Sigmoid colon (tissue), 6 donors: ENCODE measurements at regions not wholly inside any gene's neighbourhood (a gene's known extent, or its start where the extent isn't known, plus 50 kb on each side); places are given as distances from the start of the nearest gene placed in this dataset.
A peak's percentile ranks its signal among the peaks of the same experiment; 100 is the strongest.

Source experiments
- DNase-seq: peaks from one replicate; pipeline ENCODE4 v3.0.0-alpha.2; 2019
- H3K27ac ChIP-seq, 4 donors: fragments of 200-600 bp; sonication (generic); one replicate each; pipeline ENCODE4 v1.5.1; 2016 to 2019; ENCODE audit warnings: mild to moderate bottlenecking in 1 of 4
- H3K27me3 ChIP-seq, 3 donors: fragments of 200-600 bp; sonication (generic); one replicate each; pipeline ENCODE4 v1.5.1; 2019; ENCODE audit warnings: mild to moderate bottlenecking in 1 of 3
- H3K36me3 ChIP-seq, 4 donors: fragments of 200-600 bp; sonication (generic); one replicate each; pipeline ENCODE4 v1.5.1; 2016 to 2019
- H3K4me1 ChIP-seq, 4 donors: fragments of 200-600 bp; sonication (generic); one replicate each; pipeline ENCODE4 v1.5.1; 2017 to 2019
- H3K4me3 ChIP-seq, 4 donors: fragments of 200-600 bp; sonication (generic); one replicate each; pipeline ENCODE4 v1.5.1; 2017 to 2019; ENCODE audit warnings: mild to moderate bottlenecking in 2 of 4, moderate library complexity in 1 of 4
- H3K9me3 ChIP-seq, 4 donors: fragments of 200-600 bp in 3 of 4; sonication (generic) in 3 of 4; one replicate each; pipeline versions ENCODE4 v1.5.1 to v1.6.1; 2013 to 2019
- EP300 ChIP-seq, 4 donors: sonication (generic); formaldehyde crosslinking; IDR thresholded peaks; one replicate each; pipeline ENCODE4 v1.6.1; 2017; ENCODE audit warnings: antibody characterized with exemption in 4 of 4
- POLR2A ChIP-seq, 2 donors: fragments of 450-650 bp; IDR thresholded peaks; one replicate each; pipeline ENCODE4 v1.6.1; 2016; ENCODE audit warnings: antibody characterized with exemption in 2 of 2, mild to moderate bottlenecking in 2 of 2, moderate library complexity in 2 of 2
- POLR2AphosphoS5 ChIP-seq, 4 donors: sonication (generic); formaldehyde crosslinking; IDR thresholded peaks; one replicate each; pipeline ENCODE4 v1.6.1; 2017; ENCODE audit warnings: antibody characterized with exemption in 4 of 4
- WGBS, 2 donors: extraction: QIAGEN DNeasy Blood & Tissue Kit; methylation state at CpG; one replicate each; pipeline ENCODE4 v1.1.7; 2013; 5-methylcytosine and 5-hydroxymethylcytosine counted together
- intact Hi-C: fragments of 100-400 bp; cut with DNase I; formaldehyde crosslinking; loops from one replicate; pipeline ENCODE4 v1.15.1; 2023
- TF ChIP-seq, protein P1 (sequence below), 4 experiments: fragments of 450-650 bp in 3 of 4; fragments of 200-600 bp in 1 of 4; IDR thresholded peaks; one replicate each; pipeline ENCODE4 v1.5.1; 2016 to 2019; ENCODE audit warnings: antibody characterized with exemption in 4 of 4, mild to moderate bottlenecking in 3 of 4, moderate library complexity in 2 of 4
- donor health status: healthy with polysubstance abuse.
- donor health status: healthy.

DNA sequence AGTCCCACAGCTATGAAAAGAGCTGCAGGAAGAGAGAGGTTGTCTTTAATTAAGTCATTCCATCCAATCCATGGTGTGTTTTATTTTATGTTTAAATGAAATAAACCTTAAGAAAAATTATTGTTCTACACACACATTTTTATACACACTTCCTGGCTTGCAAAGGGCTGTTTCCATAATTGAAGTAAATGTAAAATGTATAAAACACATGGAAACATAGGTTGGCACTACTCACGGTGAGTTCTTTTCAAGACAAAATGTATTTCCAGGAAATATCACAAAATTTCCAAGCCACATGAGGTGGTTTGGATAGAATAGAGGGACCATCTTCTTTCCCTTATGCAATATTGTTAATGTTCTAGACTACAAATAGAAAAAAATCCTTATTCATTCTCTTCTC is 426.8 kb upstream of the USP24 start:
- no peaks in the 10 kb centered on the region for H3K36me3 ChIP-seq
- H3K27me3 ChIP-seq: no peaks in the 10 kb centered on the region
- no peak overlapping the region for H3K4me3 ChIP-seq
- 86 to 92% methylated on average over 1 of the region's 1 CpG for WGBS, 2 donors
- H3K27ac ChIP-seq: no peak overlapping the region
- intact Hi-C loops: no loop called here
- no peaks in the 10 kb centered on the region for H3K9me3 ChIP-seq
- peaks cover 0 to 16% (median 3%) of the 10 kb centered on the region in 4 donors for H3K4me1 ChIP-seq
- no peak for TF ChIP-seq POLR2AphosphoS5 (IDR thresholded peaks at IDR 0.05)
- TF ChIP-seq EP300 (IDR thresholded peaks at IDR 0.05): no peak
- TF ChIP-seq POLR2A (IDR thresholded peaks at IDR 0.05): no peak
- TF ChIP-seq, protein P1, sequence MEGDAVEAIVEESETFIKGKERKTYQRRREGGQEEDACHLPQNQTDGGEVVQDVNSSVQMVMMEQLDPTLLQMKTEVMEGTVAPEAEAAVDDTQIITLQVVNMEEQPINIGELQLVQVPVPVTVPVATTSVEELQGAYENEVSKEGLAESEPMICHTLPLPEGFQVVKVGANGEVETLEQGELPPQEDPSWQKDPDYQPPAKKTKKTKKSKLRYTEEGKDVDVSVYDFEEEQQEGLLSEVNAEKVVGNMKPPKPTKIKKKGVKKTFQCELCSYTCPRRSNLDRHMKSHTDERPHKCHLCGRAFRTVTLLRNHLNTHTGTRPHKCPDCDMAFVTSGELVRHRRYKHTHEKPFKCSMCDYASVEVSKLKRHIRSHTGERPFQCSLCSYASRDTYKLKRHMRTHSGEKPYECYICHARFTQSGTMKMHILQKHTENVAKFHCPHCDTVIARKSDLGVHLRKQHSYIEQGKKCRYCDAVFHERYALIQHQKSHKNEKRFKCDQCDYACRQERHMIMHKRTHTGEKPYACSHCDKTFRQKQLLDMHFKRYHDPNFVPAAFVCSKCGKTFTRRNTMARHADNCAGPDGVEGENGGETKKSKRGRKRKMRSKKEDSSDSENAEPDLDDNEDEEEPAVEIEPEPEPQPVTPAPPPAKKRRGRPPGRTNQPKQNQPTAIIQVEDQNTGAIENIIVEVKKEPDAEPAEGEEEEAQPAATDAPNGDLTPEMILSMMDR (IDR thresholded peaks at IDR 0.05): no peak
- DNase-seq: no peak

DNA sequence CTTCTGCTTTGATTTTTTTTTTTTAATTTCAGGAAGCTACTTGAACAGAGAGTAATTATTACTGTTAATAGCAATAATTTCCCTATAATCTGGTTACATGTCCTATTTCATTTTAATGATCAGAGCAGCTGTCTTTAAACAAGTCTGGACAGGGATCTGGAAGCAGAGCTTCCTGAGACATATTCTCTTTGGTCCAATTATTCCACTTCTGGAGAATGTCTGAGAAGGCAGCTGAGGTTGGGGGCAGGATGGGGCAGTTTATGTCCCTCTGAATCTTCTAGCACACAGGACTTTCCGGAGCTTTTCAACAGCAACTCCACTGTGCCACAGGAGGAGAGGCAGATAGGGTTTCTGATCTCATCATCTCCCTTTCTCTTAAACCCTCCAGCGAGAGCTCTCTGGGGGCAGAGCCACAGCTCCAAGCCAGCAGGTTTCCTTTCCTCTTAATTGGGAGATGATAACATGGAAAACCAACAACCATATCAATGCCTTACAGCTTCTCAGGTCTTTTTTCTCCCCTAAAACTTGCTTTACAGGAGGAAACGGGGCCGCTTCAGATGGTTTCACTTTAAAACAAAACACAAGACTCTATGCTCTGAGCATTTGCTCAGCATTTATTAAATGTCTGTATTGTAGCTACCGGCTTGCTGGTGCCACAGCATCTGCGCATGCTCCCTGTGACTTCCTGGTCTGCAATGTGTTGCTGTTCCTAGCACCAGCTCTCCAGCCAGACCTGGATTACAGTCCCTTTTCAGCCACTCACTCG is 425.7 kb upstream of the USP24 start:
- no peak for TF ChIP-seq POLR2AphosphoS5 (IDR thresholded peaks at IDR 0.05)
- no peak for TF ChIP-seq POLR2A (IDR thresholded peaks at IDR 0.05)
- TF ChIP-seq, protein P1 (IDR thresholded peaks at IDR 0.05): no peak
- TF ChIP-seq EP300 (IDR thresholded peaks at IDR 0.05): no peak
- H3K36me3 ChIP-seq: no peaks in the 10 kb centered on the region
- no peaks in the 10 kb centered on the region for H3K27me3 ChIP-seq
- DNase-seq: peak; percentile 86
- peak overlapping the region; percentile 13 to 39 (median 30) for H3K4me3 ChIP-seq
- peak overlapping the region; percentile 48 to 70 (median 58) for H3K27ac ChIP-seq
- intact Hi-C loops: no loop called here
- 55 to 73% methylated on average over 7 of the region's 7 CpGs for WGBS, 2 donors
- H3K9me3 ChIP-seq: no peaks in the 10 kb centered on the region
- peaks cover 0 to 16% (median 3%) of the 10 kb centered on the region in 4 donors for H3K4me1 ChIP-seq

DNA sequence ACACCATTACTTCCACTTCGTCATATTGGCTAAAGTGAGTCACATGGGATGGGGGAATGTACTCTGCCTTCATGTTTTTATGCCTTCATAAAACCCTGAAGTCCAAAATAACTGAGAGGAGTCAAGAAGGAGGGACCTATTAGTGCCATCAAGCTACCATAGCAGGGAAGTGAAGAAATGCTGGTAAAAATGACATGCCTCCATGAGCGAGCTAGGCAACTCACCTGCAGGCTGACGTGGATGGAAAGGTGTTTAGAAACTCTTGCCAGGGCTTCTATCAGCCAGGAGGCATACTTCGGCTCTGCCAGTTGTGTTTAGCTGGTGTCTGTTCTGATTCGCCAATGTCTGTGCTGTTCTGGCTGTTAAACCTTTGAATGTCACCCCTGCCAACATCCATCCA is 424.4 kb upstream of the USP24 start:
- Histone ChIP-seq H3K27me3 (no peaks in the 10 kb centered on the region), H3K27ac (no peak overlapping the region), H3K9me3 (no peaks in the 10 kb centered on the region), H3K4me1 (peaks cover 0 to 16% (median 3%) of the 10 kb centered on the region in 4 donors), H3K4me3 (no peak overlapping the region), H3K36me3 (no peaks in the 10 kb centered on the region)
- WGBS, 2 donors: 85 to 92% methylated on average over 5 of the region's 5 CpGs
- DNase-seq: no peak
- intact Hi-C loops: no loop called here
- TF ChIP-seq, protein P1 (IDR thresholded peaks at IDR 0.05): no peak
- TF ChIP-seq POLR2A (IDR thresholded peaks at IDR 0.05): no peak
- TF ChIP-seq POLR2AphosphoS5 (IDR thresholded peaks at IDR 0.05): no peak
- TF ChIP-seq EP300 (IDR thresholded peaks at IDR 0.05): no peak

DNA sequence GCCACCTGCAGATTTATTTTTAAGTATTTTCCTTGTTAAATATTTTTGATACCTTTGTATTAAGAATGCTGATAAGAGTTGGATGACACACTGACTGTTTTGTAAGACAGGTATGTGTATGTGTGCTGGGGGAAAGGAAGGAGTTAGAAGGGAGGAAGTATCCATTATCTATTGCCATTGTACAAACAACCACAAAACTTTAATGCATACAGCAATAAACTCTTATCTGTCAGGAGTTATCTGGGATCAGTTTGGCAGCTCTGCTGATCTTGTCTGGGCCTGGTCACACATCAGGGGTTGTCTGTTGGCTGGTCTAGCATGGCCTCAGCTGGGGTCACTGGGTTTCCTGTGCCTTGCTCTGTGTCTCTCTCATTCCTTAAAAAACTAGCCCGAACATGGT is 423.9 kb upstream of the USP24 start:
- no peak overlapping the region for H3K4me3 ChIP-seq
- no peak overlapping the region for H3K27ac ChIP-seq
- H3K9me3 ChIP-seq: no peaks in the 10 kb centered on the region
- TF ChIP-seq POLR2A (IDR thresholded peaks at IDR 0.05) (no peak), EP300 (IDR thresholded peaks at IDR 0.05) (no peak), POLR2AphosphoS5 (IDR thresholded peaks at IDR 0.05) (no peak)
- TF ChIP-seq, protein P1 (IDR thresholded peaks at IDR 0.05): no peak
- peaks cover 0 to 16% (median 3%) of the 10 kb centered on the region in 4 donors for H3K4me1 ChIP-seq
- 43 to 85% methylated on average over 1 of the region's 1 CpG for WGBS, 2 donors
- intact Hi-C loops: no loop called here
- DNase-seq: no peak
- no peaks in the 10 kb centered on the region for H3K36me3 ChIP-seq
- no peaks in the 10 kb centered on the region for H3K27me3 ChIP-seq
